Mucosa of descending colon (tissue), 3 donors: ENCODE measurements at regions not wholly inside any gene's neighbourhood (a gene's known extent, or its start where the extent isn't known, plus 50 kb on each side); places are given as distances from the start of the nearest gene placed in this dataset.
"Not testable (repeated sequence)": the region's sequence is repeated elsewhere in the genome, so short reads cannot be mapped to it uniquely, and the experiment has no call there.

ENCODE experiments used
- ATAC-seq: fragments of 200-7000 bp; cut with Tn5 transposase; one replicate; pipeline ENCODE4 v1.9.1; 2020; ENCODE audit warnings: mild to moderate bottlenecking, moderate library complexity
- DNase-seq, 3 donors: peaks; one replicate each; pipeline ENCODE4 v3.0.0-alpha.2; 2020
- H3K36me3 ChIP-seq: fragments of 200-600 bp; one replicate; pipeline ENCODE4 v1.8.0; 2021; ENCODE audit warnings: low read depth, mild to moderate bottlenecking
- H3K4me1 ChIP-seq: fragments of 200-600 bp; one replicate; pipeline ENCODE4 v1.8.0; 2021; ENCODE audit warnings: low read depth, mild to moderate bottlenecking
- H3K4me3 ChIP-seq: fragments of 200-600 bp; one replicate; pipeline ENCODE4 v1.8.0; 2021; ENCODE audit warnings: mild to moderate bottlenecking
- H3K9me3 ChIP-seq: fragments of 200-600 bp; one replicate; pipeline ENCODE4 v1.8.0; 2021; ENCODE audit warnings: mild to moderate bottlenecking
- CTCF ChIP-seq: fragments of 200-600 bp; IDR thresholded peaks from one replicate; pipeline ENCODE4 v1.8.0; 2022; ENCODE audit warnings: antibody characterized with exemption, mild to moderate bottlenecking
- intact Hi-C, 2 donors: fragments of 100-400 bp; cut with DNase I in 1 of 2; cut with micrococcal nuclease in 1 of 2; formaldehyde crosslinking; loops; one replicate each; pipeline versions ENCODE4 v1.11.0 to v1.11.1; 2022; cut with DNase I, micrococcal nuclease
- donor health status: DM: no; HTN: no; CAD: no; lungs with moderate emphysema.
- donor health status: DM: no; HTN: no; CAD: no.
- donor health status: DM: no; HTN: yes; CAD: no.

GRCh38 chr12:104906695-104907094 is 51.4 kb downstream of the SLC41A2 start:
- intact Hi-C loops, result no loop called here
- no peak for TF ChIP-seq CTCF
- ATAC-seq, result no peak
- no peaks in the 10 kb centered on the region for H3K36me3 ChIP-seq
- no peaks in the 10 kb centered on the region for H3K9me3 ChIP-seq
- DNase-seq, result no peak
- H3K4me3 ChIP-seq, result no peak overlapping the region
- H3K4me1 ChIP-seq, result no peaks in the 10 kb centered on the region

- H3K9me3 ChIP-seq, H3K36me3 ChIP-seq, H3K4me1 ChIP-seq, intact Hi-C loops, DNase-seq, ATAC-seq, H3K4me3 ChIP-seq: not testable (repeated sequence)
These were observed 52.6 kb downstream of the SLC41A2 start for GRCh38 chr12:104905446-104905845.

- Histone ChIP-seq H3K4me3 (no peak overlapping the region), H3K9me3 (no peaks in the 10 kb centered on the region), H3K4me1 (no peaks in the 10 kb centered on the region), H3K36me3 (no peaks in the 10 kb centered on the region)
- DNase-seq (no peak), ATAC-seq (peak; percentile 18)
- TF ChIP-seq CTCF, result no peak
- intact Hi-C loops, result no loop called here
These were observed 54.3 kb downstream of the SLC41A2 start for GRCh38 chr12:104903648-104904423.

DNA sequence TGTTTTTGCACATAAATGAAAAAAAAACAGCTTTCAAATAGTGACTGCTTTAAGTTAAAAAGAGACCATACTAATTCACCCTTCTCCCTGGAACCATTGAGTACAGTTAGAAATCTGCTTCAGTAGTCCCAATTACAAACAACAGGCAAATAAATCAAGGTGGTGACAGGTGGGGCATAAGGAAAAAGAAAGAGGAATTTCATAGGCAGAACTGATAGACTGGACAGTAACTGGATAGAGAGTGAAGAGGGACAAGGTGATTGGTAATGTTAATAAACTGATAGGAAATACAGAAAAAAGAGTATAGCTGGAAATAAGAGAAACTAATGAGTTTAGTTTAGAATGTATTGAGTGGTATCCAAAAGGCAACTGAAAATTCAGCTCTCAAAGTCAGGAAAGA is 56.0 kb downstream of the SLC41A2 start:
- no peak overlapping the region for H3K4me3 ChIP-seq
- H3K4me1 ChIP-seq, result no peaks in the 10 kb centered on the region
- TF ChIP-seq CTCF, result no peak
- no peak for ATAC-seq
- no peak for DNase-seq
- intact Hi-C loops, result no loop called here
- H3K9me3 ChIP-seq, result no peaks in the 10 kb centered on the region
- H3K36me3 ChIP-seq, result no peaks in the 10 kb centered on the region

DNA sequence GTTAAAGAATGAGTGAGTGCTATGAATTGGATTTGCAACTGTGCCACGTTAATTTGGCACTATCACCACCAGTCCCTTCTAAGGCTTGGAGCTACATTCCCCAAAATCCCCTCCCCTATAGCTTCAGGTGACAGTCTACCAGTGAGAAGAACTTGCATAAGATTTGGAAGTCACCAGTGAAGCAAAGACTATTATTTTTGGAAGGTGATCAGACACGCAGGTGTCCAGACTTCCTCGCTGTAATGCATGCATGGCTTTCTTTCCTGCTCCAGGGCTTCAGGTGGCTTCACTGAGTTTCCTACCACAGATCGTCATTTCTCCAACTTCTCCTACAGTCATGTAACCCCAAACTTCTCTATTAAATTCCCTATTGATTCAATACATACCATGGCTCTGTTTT is 61.4 kb downstream of the SLC41A2 start:
- intact Hi-C loops, result no loop called here
- Histone ChIP-seq H3K36me3 (no peaks in the 10 kb centered on the region), H3K9me3 (no peaks in the 10 kb centered on the region), H3K4me3 (no peak overlapping the region), H3K4me1 (peaks cover 7% of the 10 kb centered on the region)
- no peak for ATAC-seq
- TF ChIP-seq CTCF, result no peak
- DNase-seq, result no peak

- H3K36me3 ChIP-seq, result no peaks in the 10 kb centered on the region
- ATAC-seq (no peak), DNase-seq (no peak)
- intact Hi-C loops, result no loop called here
- H3K9me3 ChIP-seq, result no peaks in the 10 kb centered on the region
- H3K4me1 ChIP-seq, result peaks cover 7% of the 10 kb centered on the region
- no peak overlapping the region for H3K4me3 ChIP-seq
- no peak for TF ChIP-seq CTCF
These were observed 61.9 kb downstream of the SLC41A2 start for GRCh38 chr12:104896146-104896545.
